ENCODE measurements at regions not wholly inside any gene's neighbourhood (a gene's known extent, or its start where the extent isn't known, plus 50 kb on each side); places are given as distances from the start of the nearest gene placed in this dataset.

- no peaks in the 10 kb centered on the region for H3K36me3 ChIP-seq (ENCODE audit: control insufficient read depth, low read length)
- no peaks in the 10 kb centered on the region for H3K27me3 ChIP-seq (ENCODE audit: control insufficient read depth, low read length)
- no peak for TF ChIP-seq EZH2phosphoT487 (IDR thresholded peaks at IDR 0.05; ENCODE audit: borderline replicate concordance, low read length)
- TF ChIP-seq CTCF (IDR thresholded peaks at IDR 0.05; ENCODE audit: low read depth, low read length, poor library complexity, severe bottlenecking) = no peak
- no peaks in the 10 kb centered on the region for H3K4me1 ChIP-seq (ENCODE audit: control insufficient read depth, low read length)
- no peaks in the 10 kb centered on the region for H4K20me1 ChIP-seq (ENCODE audit: control insufficient read depth, insufficient read depth, low read depth, low read length)
- no peaks in the 10 kb centered on the region for H3F3A ChIP-seq (ENCODE audit: control insufficient read depth, insufficient read depth)
- no peak overlapping the region for H3K4me2 ChIP-seq (ENCODE audit: low read length)
- no peak overlapping the region for H3K27ac ChIP-seq (ENCODE audit: low read depth, low read length)
- H3K9me2 ChIP-seq (replicated peaks; ENCODE audit: control insufficient read depth, low read length) = no peaks in the 10 kb centered on the region
- no peaks in the 10 kb centered on the region for H3K79me2 ChIP-seq (ENCODE audit: control insufficient read depth, low read length)
- peaks cover 3% of the 10 kb centered on the region; the same call in 1 of the 2 replicates for H3K9me3 ChIP-seq (ENCODE audit: control insufficient read depth, insufficient read depth, low read length)
- H3K4me3 ChIP-seq (ENCODE audit: low read length) = no peak overlapping the region
Observed at GRCh38 chr4:64022560-64022959, 386.7 kb downstream of the TECRL start.

- Histone ChIP-seq H3K9me3 (ENCODE audit: control insufficient read depth, insufficient read depth, low read length) (peaks cover 3% of the 10 kb centered on the region; the same call in 1 of the 2 replicates), H4K20me1 (ENCODE audit: control insufficient read depth, insufficient read depth, low read depth, low read length) (no peaks in the 10 kb centered on the region), H3K27ac (ENCODE audit: low read depth, low read length) (no peak overlapping the region), H3K4me3 (ENCODE audit: low read length) (no peak overlapping the region), H3F3A (ENCODE audit: control insufficient read depth, insufficient read depth) (no peaks in the 10 kb centered on the region), H3K27me3 (ENCODE audit: control insufficient read depth, low read length) (no peaks in the 10 kb centered on the region), H3K4me2 (ENCODE audit: low read length) (no peak overlapping the region), H3K36me3 (ENCODE audit: control insufficient read depth, low read length) (no peaks in the 10 kb centered on the region), H3K4me1 (ENCODE audit: control insufficient read depth, low read length) (no peaks in the 10 kb centered on the region), H3K9me2 (replicated peaks; ENCODE audit: control insufficient read depth, low read length) (no peaks in the 10 kb centered on the region), H3K79me2 (ENCODE audit: control insufficient read depth, low read length) (no peaks in the 10 kb centered on the region)
- TF ChIP-seq EZH2phosphoT487 (IDR thresholded peaks at IDR 0.05; ENCODE audit: borderline replicate concordance, low read length) (no peak), CTCF (IDR thresholded peaks at IDR 0.05; ENCODE audit: low read depth, low read length, poor library complexity, severe bottlenecking) (no peak)
Observed at GRCh38 chr4:64016893-64017292, 392.4 kb downstream of the TECRL start.

GRCh38 chr4:64014647-64015046 is 394.6 kb downstream of the TECRL start:
- H3K27me3 ChIP-seq (ENCODE audit: control insufficient read depth, low read length) = no peaks in the 10 kb centered on the region
- peaks cover 3% of the 10 kb centered on the region; the same call in 1 of the 2 replicates for H3K9me3 ChIP-seq (ENCODE audit: control insufficient read depth, insufficient read depth, low read length)
- H3K79me2 ChIP-seq (ENCODE audit: control insufficient read depth, low read length) = no peaks in the 10 kb centered on the region
- no peaks in the 10 kb centered on the region for H3F3A ChIP-seq (ENCODE audit: control insufficient read depth, insufficient read depth)
- no peak overlapping the region for H3K27ac ChIP-seq (ENCODE audit: low read depth, low read length)
- no peaks in the 10 kb centered on the region for H3K9me2 ChIP-seq (replicated peaks; ENCODE audit: control insufficient read depth, low read length)
- no peak overlapping the region for H3K4me3 ChIP-seq (ENCODE audit: low read length)
- no peaks in the 10 kb centered on the region for H3K4me1 ChIP-seq (ENCODE audit: control insufficient read depth, low read length)
- TF ChIP-seq EZH2phosphoT487 (IDR thresholded peaks at IDR 0.05; ENCODE audit: borderline replicate concordance, low read length) = no peak
- no peak for TF ChIP-seq CTCF (IDR thresholded peaks at IDR 0.05; ENCODE audit: low read depth, low read length, poor library complexity, severe bottlenecking)
- no peaks in the 10 kb centered on the region for H4K20me1 ChIP-seq (ENCODE audit: control insufficient read depth, insufficient read depth, low read depth, low read length)
- H3K36me3 ChIP-seq (ENCODE audit: control insufficient read depth, low read length) = no peaks in the 10 kb centered on the region
- no peak overlapping the region for H3K4me2 ChIP-seq (ENCODE audit: low read length)

Measured in DOHH2 (cell line).